ENCODE measurements at regions not wholly inside any gene's neighbourhood (a gene's known extent, or its start where the extent isn't known, plus 50 kb on each side); places are given as distances from the start of the nearest gene placed in this dataset.
"Not testable (repeated sequence)": the region's sequence is repeated elsewhere in the genome, so short reads cannot be mapped to it uniquely, and the experiment has no call there.

DNA sequence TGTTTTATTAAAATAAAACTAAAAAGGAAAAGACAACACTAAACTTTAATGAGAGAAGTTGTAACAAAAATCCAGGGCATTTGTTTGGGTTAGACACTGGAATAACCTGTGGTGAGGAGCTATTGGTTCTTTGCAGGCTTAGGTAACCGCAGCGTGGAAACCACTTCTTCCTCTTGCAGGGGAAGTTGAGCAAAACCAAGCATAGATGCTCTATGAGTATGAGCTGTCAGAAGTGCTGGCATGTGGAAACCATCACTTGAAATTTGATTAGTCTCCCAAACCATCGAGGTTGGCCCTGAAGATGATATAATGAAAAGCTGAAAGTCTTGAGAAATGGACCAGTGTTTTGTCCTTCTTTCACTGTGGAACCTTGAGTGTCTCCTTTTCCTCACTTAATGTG, 127.1 kb upstream of the RBMS3 start:
- no peak for DNase-seq

- no peak for DNase-seq
Measured at GRCh38 chr3:29156086-29156715, 124.7 kb upstream of the RBMS3 start.

DNA sequence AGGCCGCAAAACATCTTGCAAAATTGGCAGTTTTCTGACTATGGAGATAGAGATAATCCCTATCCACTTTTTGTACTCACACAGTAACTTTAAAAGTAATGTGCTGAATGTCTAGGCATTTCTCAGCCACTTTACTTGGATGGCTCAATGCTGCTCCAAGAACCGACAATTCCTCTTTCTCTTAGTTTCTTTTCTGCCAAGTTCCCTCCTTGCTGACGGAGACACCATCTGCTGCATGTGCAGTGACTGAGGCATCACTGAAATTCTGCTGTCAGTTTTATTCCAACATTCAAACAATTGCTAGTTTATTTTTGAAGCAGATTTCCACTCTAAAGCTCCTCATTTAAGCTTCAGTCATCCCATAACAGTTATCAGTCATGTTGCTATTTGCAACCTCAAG, 116.0 kb upstream of the RBMS3 start:
- no peak for DNase-seq

DNA sequence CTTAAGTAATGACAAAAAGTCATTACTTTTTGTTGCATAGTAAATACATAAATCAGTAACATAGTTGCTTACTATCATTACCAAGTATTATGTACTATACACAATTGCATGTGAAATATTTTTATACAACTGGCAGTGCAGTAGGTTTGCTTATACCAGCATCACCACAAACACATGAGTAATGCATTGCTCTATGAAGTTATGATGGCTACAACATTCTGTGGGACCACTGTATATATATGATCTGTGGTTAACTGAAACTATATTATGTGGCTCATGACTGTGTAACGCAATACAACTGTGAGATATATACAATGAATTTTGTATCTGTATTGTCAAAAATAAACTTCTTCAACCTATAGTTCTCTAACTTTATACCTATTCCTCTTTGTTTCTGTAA, 113.7 kb upstream of the RBMS3 start:
- DNase-seq, result no peak

- no peak for DNase-seq
Measured at GRCh38 chr3:29168081-29168480, 112.8 kb upstream of the RBMS3 start.

DNA sequence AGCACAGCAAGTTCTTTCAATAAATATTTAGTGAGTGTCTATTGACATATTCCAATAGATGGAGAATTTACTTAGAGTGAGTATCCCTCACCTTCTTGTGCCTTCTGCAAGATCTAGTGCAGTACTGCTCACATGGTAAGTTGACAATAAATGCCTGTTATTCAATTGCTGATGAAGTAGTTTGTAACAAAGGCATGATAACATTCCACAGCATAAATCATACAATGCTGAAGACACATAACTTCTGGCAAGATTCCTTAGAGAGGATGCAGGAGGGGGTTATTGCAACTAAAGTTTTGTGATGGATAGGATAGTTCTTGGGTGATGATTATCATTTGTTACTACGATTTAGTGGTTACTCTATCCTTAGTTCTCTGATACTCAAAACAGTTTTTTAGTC, 112.2 kb upstream of the RBMS3 start:
- DNase-seq, result no peak

DNA sequence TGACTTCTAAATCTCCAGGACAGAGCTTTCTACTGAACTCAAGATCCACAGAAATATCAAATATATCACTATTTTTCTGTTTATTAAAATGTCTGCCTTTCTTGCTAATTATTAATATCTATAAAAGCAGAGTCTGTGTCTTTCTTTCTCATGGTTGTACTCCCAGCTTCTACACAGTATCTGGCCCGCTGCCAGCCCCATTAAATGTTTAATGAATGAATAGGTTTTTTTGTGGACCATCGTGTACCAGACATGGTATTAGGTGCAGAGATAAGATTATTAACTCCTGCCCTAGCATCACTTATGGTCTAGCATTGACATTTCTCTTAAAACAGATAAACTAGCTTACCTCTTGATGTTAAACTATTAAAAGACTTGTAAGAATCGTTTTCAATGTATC, 111.4 kb upstream of the RBMS3 start:
- DNase-seq, result no peak

DNA sequence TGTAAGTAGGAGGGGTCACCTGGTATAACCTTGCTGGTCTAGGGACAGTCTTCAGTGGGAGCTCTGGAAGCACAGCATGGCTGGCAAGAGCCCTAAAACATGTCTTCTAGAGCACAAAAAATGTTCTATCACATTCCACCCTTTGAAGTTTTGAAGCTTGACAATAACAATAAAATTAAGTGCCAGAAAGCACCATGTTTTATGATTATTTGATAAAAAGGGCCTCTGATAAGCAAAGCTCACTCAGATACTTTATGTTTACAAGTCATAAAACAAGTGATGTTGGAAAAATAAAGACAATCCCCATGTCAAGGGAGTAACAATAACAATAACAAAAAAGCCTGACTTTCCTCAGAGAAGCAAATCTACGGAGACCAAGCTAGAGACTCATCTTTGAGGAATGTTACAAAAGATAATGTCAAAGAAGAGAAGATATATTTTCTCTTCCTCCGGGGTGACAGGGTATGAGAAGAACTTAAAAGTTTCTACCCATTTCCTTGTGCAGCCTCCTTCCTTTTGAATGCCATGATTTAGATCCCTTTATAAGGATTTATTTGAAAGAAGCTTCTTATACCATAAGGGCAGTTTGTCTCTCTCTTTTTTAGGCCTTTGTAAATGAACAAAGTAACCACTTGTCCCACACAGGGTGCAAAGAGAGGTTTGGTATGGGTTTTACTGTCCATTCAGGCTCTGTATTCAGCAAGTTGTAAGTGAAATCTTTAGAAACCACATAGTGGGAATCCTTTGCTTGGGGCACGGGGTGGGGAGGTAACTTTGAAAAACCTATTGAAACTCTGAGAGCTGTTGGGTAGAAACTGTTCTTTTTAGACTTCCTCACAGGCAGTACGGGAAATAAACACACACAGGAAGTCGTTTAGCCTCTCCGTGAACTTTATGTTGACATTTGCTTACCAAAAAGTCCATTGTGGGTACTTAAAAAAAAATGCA, 109.6 kb upstream of the RBMS3 start:
- DNase-seq, result no peak

GRCh38 chr3:29176501-29176900, 104.4 kb upstream of the RBMS3 start:
- DNase-seq, result no peak

- no peak for DNase-seq
Measured at GRCh38 chr3:29178809-29179793, 101.8 kb upstream of the RBMS3 start.

DNA sequence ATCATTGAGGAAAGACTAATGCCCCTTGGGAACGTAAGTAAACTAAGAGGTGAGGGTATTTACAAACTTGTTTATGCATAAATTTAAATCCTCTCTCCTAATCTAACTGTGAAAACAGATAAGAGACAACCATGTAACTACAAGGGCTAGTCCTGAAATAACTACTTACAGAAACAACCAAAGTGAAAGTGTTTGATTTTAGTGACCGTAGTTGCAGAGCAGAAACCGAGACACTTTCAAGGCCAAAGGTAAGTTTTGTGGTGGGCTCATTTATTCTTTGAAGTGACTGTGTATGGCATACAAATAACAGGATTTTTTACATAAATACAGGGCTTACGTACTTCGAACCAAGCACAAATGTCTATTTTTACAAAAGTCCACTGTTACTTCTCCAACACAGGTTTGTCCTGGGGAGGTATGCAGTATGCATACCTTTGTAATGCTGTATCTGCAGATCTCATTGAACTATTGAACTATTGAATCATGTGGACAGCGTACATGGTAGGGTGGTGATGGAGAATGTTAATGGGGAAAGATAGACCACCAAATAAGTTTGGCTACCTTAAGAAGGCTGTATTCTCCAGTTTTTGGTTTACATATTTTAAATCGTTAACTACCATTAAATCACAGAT, 99.6 kb upstream of the RBMS3 start:
- no peak for DNase-seq

DNA sequence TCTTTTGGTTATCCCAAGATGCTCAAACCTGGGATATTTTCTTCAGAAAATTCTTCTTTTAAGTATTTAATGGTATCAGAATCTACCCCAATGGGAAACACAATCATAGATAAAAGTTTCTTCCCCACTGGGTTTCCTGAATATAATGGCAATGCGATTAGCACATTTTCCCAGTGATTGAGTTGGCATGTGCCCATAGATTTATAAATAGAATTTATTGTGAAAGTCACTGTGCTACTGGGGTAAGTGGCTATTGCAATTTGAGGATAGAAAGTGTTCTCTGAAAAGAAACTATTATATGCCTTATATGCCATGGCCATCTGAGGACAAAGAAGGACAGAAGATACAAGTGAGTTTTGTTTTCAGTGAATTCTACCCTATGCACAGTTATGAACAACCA, 99.0 kb upstream of the RBMS3 start:
- no peak for DNase-seq

DNA sequence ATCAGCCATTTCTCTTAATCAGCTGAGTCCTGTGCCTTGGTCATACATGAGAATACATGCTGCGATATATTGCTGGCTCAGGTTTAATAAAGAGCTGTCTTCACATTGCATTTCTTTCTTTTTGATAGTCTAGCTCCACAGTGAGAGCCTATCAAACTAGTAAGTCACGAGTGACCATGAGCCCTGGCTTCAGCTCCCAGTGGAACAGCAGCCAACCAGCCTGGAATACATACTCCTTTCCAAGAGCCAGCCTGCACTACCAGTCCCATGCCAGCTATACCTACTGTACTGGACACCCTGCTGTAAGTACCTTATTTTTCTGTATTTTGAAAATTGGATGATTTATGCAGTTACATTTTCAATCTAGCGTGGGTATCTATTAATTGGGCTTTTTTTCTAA, 98.0 kb upstream of the RBMS3 start:
- DNase-seq, result not testable (repeated sequence)

GRCh38 chr3:29183346-29184087, 97.4 kb upstream of the RBMS3 start:
- no peak for DNase-seq

GRCh38 chr3:29185706-29186105, 95.2 kb upstream of the RBMS3 start:
- no peak for DNase-seq

- no peak for DNase-seq
Measured at GRCh38 chr3:29186131-29186599, 94.7 kb upstream of the RBMS3 start.

- DNase-seq, result no peak
Measured at GRCh38 chr3:29186982-29187725, 93.7 kb upstream of the RBMS3 start.

DNA sequence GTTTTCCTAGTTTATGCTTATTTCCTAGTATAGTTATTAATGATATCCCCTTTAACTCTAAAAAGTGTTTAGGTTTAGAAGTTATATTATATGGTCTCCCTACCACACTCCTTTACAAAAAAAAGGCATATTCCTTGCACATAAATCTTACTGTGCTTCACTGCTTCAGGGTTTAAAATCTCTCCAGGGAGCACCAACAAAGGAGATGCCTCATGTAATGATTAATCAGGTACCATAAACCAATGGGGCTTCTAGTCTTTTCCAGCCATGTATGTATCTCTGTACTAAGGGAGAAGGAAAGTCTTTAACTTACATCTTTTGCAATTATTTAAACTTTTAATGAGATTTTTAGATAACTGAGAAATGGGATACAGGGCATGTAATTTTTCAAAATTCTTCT, 91.5 kb upstream of the RBMS3 start:
- no peak for DNase-seq

GRCh38 chr3:29194139-29194538, 86.7 kb upstream of the RBMS3 start:
- DNase-seq, result no peak

DNA sequence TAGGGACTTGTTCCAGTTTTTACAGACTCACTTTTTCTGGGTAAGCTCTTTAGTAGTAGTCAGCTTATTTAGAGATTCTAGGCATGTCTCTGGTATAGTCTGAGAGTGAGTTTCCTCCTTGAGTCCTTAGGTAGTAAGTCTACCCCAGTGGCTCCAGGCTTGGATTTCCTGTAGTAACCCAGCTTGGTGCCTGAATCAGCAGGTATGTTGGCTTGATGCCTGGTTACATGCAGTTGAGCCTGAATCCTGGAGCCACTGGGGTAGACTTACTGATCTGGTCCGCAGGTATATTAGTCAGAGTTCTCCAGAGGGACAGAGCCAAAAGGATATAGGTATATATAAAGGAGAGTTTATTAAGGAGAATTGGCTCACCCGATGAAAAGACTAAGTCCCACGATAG, 85.8 kb upstream of the RBMS3 start:
- no peak for DNase-seq

DNA sequence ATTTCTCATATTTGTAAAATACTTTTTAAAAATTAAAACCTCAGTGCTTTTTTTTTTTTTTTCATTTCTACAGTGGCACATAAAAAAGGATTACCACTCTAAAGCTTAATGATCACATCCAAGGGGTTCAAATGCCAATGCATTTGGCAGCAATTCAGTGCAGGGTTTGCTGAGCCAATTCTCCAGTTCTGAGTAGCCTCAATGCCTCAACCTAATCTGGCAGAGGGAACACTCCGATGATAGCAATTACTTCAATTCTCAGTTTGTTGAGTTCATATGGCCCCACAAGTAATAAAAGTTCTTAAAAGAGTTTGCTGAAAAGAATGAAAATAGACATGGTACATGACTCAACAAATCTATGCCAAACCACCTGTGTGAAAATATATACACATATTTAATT, 79.3 kb upstream of the RBMS3 start:
- no peak for DNase-seq

Measured in stimulated activated CD4-positive, alpha-beta T cell treated with anti-CD3 and anti-CD28 coated beads, Interleukin-12 subunit alpha, Interleukin-12 subunit beta, amount 100 ng/mL, for 4 hours (primary cell).